HepG2 (cell line): ENCODE measurements at regions not wholly inside any gene's neighbourhood (a gene's known extent, or its start where the extent isn't known, plus 50 kb on each side); places are given as distances from the start of the nearest gene placed in this dataset.

Experiments
- EP300 ChIP-seq, 3 experiments: sonication (generic) in 1 of 3; formaldehyde crosslinking in 1 of 3; IDR thresholded peaks; 2 replicates each; pipeline versions ENCODE4 v1.5.1 to v1.6.1; 2011 to 2020; ENCODE audit warnings: low read depth in 2 of 3, low read length in 2 of 3, borderline replicate concordance in 1 of 3, improper control_type of control experiment in 1 of 3, mild to moderate bottlenecking in 1 of 3, missing genetic modification reagents in 1 of 3, moderate library complexity in 1 of 3
- HMG20A ChIP-seq: IDR thresholded peaks from 2 replicates; pipeline ENCODE4 v1.6.1; 2016; ENCODE audit warnings: borderline replicate concordance
- ISL2 ChIP-seq: sonication (generic); formaldehyde crosslinking; IDR thresholded peaks from 2 replicates; pipeline ENCODE4 v1.5.0; 2020; ENCODE audit warnings: missing genetic modification reagents
- MBNL3 ChIP-seq: fragments of 250-450 bp; sonication (Bioruptor Pico); conservative IDR thresholded peaks from 2 replicates; pipeline ENCODE4 v1.8.0; 2022; ENCODE audit warnings: mild to moderate bottlenecking, inconsistent platforms
- NFKBIZ ChIP-seq: IDR thresholded peaks from 2 replicates; pipeline ENCODE4 v1.6.1; 2018; ENCODE audit warnings: missing genetic modification reagents, missing compliant biosample characterization
- NR2F6 ChIP-seq, 2 experiments: IDR thresholded peaks; 2 replicates each; pipeline ENCODE4 v1.6.1; 2016; ENCODE audit warnings: antibody characterized with exemption in 1 of 2, mild to moderate bottlenecking in 1 of 2
- PHB2 ChIP-seq: fragments of 450-650 bp; IDR thresholded peaks from 2 replicates; pipeline ENCODE4 v1.6.1; 2018; ENCODE audit not compliant: partially characterized antibody
- STAT6 ChIP-seq: sonication (generic); formaldehyde crosslinking; IDR thresholded peaks from 2 replicates; pipeline ENCODE4 v1.4.0; 2020; ENCODE audit warnings: missing genetic modification reagents, mild to moderate bottlenecking, borderline replicate concordance
- THYN1 ChIP-seq: sonication (generic); formaldehyde crosslinking; IDR thresholded peaks from 2 replicates; pipeline ENCODE4 v1.8.1; 2023; ENCODE audit warnings: low read depth, mild to moderate bottlenecking, moderate library complexity, missing genetic modification reagents, borderline replicate concordance
- ZNF646 ChIP-seq: sonication (generic); formaldehyde crosslinking; IDR thresholded peaks from 2 replicates; pipeline ENCODE4 v1.9.0; 2021; ENCODE audit warnings: mild to moderate bottlenecking, missing genetic modification reagents
- ZNF678 ChIP-seq: sonication (generic); formaldehyde crosslinking; IDR thresholded peaks from 2 replicates; pipeline ENCODE4 v1.4.0; 2020; ENCODE audit warnings: mild to moderate bottlenecking, missing genetic modification reagents
- ZNF776 ChIP-seq: sonication (generic); formaldehyde crosslinking; IDR thresholded peaks from 2 replicates; pipeline ENCODE4 v1.4.0; 2020; ENCODE audit warnings: mild to moderate bottlenecking, missing genetic modification reagents

GRCh38 chr20:24817351-24817750 lies 131.7 kb upstream of the CST7 start (continued):
- no peak for TF ChIP-seq ZNF646 (CRISPR knock-in tag)
- no peak for TF ChIP-seq NR2F6 (IDR thresholded peaks at IDR 0.05)
- TF ChIP-seq NR2F6 (CRISPR knock-in tag; IDR thresholded peaks at IDR 0.05) = no peak
- no peak for TF ChIP-seq STAT6
- no peak for TF ChIP-seq EP300 (IDR thresholded peaks at IDR 0.05; ENCODE audit: low read depth in 2 of 2, low read length in 2 of 2)
- TF ChIP-seq EP300 (CRISPR knock-in tag; IDR thresholded peaks at IDR 0.05; ENCODE audit: borderline replicate concordance) = no peak
- no peak for TF ChIP-seq HMG20A
- TF ChIP-seq PHB2 = no peak
- no peak for TF ChIP-seq NFKBIZ (CRISPR knock-in tag)
- no peak for TF ChIP-seq THYN1 (CRISPR knock-in tag)
- TF ChIP-seq ZNF678 (CRISPR knock-in tag) = no peak
- TF ChIP-seq MBNL3 (CRISPR knock-in tag) = no peak
- no peak for TF ChIP-seq ISL2
- no peak for TF ChIP-seq ZNF776
